K562 (cell line): ENCODE measurements at regions not wholly inside any gene's neighbourhood (a gene's known extent, or its start where the extent isn't known, plus 50 kb on each side); places are given as distances from the start of the nearest gene placed in this dataset.

Experiments
- ATAC-seq: fragments of 200-7000 bp; cut with Tn5 transposase; 3 replicates; pipeline ENCODE4 v1.9.1; 2020; ENCODE audit warnings: moderate library complexity
- BruUV-seq: library from RNA; stranded (reverse); fragments of 400-500 nt; replicated peaks from 2 replicates; lab custom pipeline; 2021; lab: Mats Ljungman, UMichigan
- CTCF ChIA-PET: fragments of 300-600 bp; formaldehyde crosslinking; extraction: SDS; loops from one replicate; lab custom pipeline; 2021; ENCODE audit warnings: low intra/inter-chr PET ratio; lab: Yijun Ruan, JAX
- POLR2A ChIA-PET: fragments of 300-600, 350-650 bp; sonication (Branson Sonifier 250); formaldehyde crosslinking; extraction: SDS; loops from one replicate; lab custom pipeline; 2021; ENCODE audit warnings: antibody characterized with exemption, inconsistent platforms; lab: Yijun Ruan, JAX
- DNase-seq, 4 experiments: peaks; one replicate each; pipeline versions ENCODE4 v3.0.0 to v3.0.0-alpha.2; 2011 to 2018; ENCODE audit warnings: low spot score in 3 of 4, mixed read lengths in 3 of 4; ENCODE audit errors: extremely low read depth in 1 of 4
- FAIRE-seq: peaks from 2 replicates; lab custom pipeline; 2011; peaks lifted over from hg19 to GRCh38; lab: Jason Lieb, UNC
- H2AFZ ChIP-seq: 2 replicates; pipeline ENCODE4 v1.6.0; 2011; ENCODE audit warnings: low read depth, low read length, control low read depth, inconsistent platforms
- H3K27ac ChIP-seq: fragments of 200-600 bp; 3 replicates; pipeline ENCODE4 v1.8.0; 2011; ENCODE audit warnings: low read depth, mild to moderate bottlenecking, control low read depth, inconsistent platforms, low read length, moderate library complexity, mixed read lengths; ENCODE audit errors: extremely low read depth
- H3K27me3 ChIP-seq, 2 experiments: fragments of 300-600 bp in 1 of 2; 2 replicates in 1 of 2; 3 replicates in 1 of 2; pipeline versions ENCODE4 v1.6.0 to v1.8.0; 2011; ENCODE audit warnings: inconsistent platforms in 2 of 2, low read length in 2 of 2, mild to moderate bottlenecking in 1 of 2, mixed read lengths in 1 of 2, moderate library complexity in 1 of 2; ENCODE audit not compliant: control insufficient read depth in 2 of 2, insufficient read depth in 2 of 2
- H3K36me3 ChIP-seq: fragments of 300-600 bp; 3 replicates; pipeline ENCODE4 v1.8.0; 2011; ENCODE audit warnings: mild to moderate bottlenecking, low read length, inconsistent platforms; ENCODE audit not compliant: control insufficient read depth, insufficient read depth
- H3K4me1 ChIP-seq, 2 experiments: fragments of 200-600 bp in 1 of 2; replicated peaks in 1 of 2; 2 replicates in 1 of 2; 3 replicates in 1 of 2; pipeline versions ENCODE4 v1.5.1 to v1.8.0; 2011; ENCODE audit warnings: inconsistent platforms in 2 of 2, low read length in 2 of 2, mild to moderate bottlenecking in 1 of 2, mixed read lengths in 1 of 2, moderate library complexity in 1 of 2; ENCODE audit not compliant: control insufficient read depth in 2 of 2, insufficient read depth in 2 of 2
- H3K4me2 ChIP-seq: 2 replicates; pipeline ENCODE4 v1.6.1; 2011; ENCODE audit warnings: low read length, control low read depth, inconsistent platforms, mixed read lengths; ENCODE audit not compliant: insufficient read depth
- H3K4me3 ChIP-seq: fragments of 200-600 bp; sonication (generic), shearing (Covaris generic); 2 replicates; pipeline ENCODE4 v1.5.1; 2016; ENCODE audit warnings: control low read depth, inconsistent platforms
- H3K79me2 ChIP-seq: fragments of 200-600 bp; 3 replicates; pipeline ENCODE4 v1.8.0; 2011; ENCODE audit warnings: low read length, inconsistent platforms; ENCODE audit not compliant: control insufficient read depth, insufficient read depth
- H3K9ac ChIP-seq, 2 experiments: 2 replicates each; pipeline versions ENCODE4 v1.6.0 to v1.6.1; 2011; ENCODE audit warnings: low read depth in 2 of 2, low read length in 2 of 2, control low read depth in 1 of 2, inconsistent platforms in 1 of 2, mild to moderate bottlenecking in 1 of 2, mixed read lengths in 1 of 2; ENCODE audit not compliant: insufficient read depth in 1 of 2
- H3K9me1 ChIP-seq: one replicate; pipeline ENCODE4 v1.6.0; 2011; ENCODE audit warnings: inconsistent platforms, mild to moderate bottlenecking, low read length, moderate library complexity; ENCODE audit not compliant: control insufficient read depth, insufficient read depth
- H3K9me3 ChIP-seq: replicated peaks from 2 replicates; pipeline ENCODE4 v1.5.1; 2011; ENCODE audit warnings: low read depth, low read length, inconsistent platforms; ENCODE audit not compliant: control insufficient read depth, insufficient read depth
- H4K20me1 ChIP-seq: replicated peaks from 2 replicates; pipeline ENCODE4 v1.6.1; 2011; ENCODE audit warnings: low read length, inconsistent platforms, mixed read lengths; ENCODE audit not compliant: control insufficient read depth, insufficient read depth
- ATF2 ChIP-seq: sonication (generic); formaldehyde crosslinking; IDR thresholded peaks from 2 replicates; pipeline ENCODE4 v1.8.1; 2022; ENCODE audit warnings: missing genetic modification reagents
- COPS2 ChIP-seq: fragments of 450-650 bp; conservative IDR thresholded peaks from 2 replicates; pipeline ENCODE4 v1.6.1; 2016; ENCODE audit warnings: mild to moderate bottlenecking, moderate library complexity
- DNMT1 ChIP-seq: fragments of 450-650 bp; IDR thresholded peaks from 2 replicates; pipeline ENCODE4 v1.6.1; 2016; ENCODE audit warnings: antibody characterized with exemption, mild to moderate bottlenecking
- FOXK1 ChIP-seq: sonication (generic); formaldehyde crosslinking; IDR thresholded peaks from 2 replicates; pipeline ENCODE4 v1.8.0; 2022; ENCODE audit warnings: missing genetic modification reagents, mild to moderate bottlenecking, borderline replicate concordance
- NCOA6 ChIP-seq: fragments of 450-650 bp; IDR thresholded peaks from 2 replicates; pipeline ENCODE4 v1.6.1; 2017; ENCODE audit warnings: mild to moderate bottlenecking
- SRF ChIP-seq, 2 experiments: fragments of 250-450, 450-650 bp in 1 of 2; sonication (Bioruptor Pico) in 1 of 2; sonication (generic) in 1 of 2; formaldehyde crosslinking; IDR thresholded peaks; 2 replicates each; pipeline versions ENCODE4 v1.5.0 to v1.5.1; 2020 to 2022; ENCODE audit warnings: mild to moderate bottlenecking in 1 of 2, missing genetic modification reagents in 1 of 2
- ZNF764 ChIP-seq: fragments of 250-450 bp; sonication (Bioruptor Pico); IDR thresholded peaks from 2 replicates; pipeline ENCODE4 v1.4.0; 2020; ENCODE audit warnings: low read depth, mild to moderate bottlenecking, moderate library complexity
- WGBS: fragments of 100-300 bp; shearing (Covaris generic); methylation state at CpG from one replicate; pipeline ENCODE4 v1.1.6; 2016; ENCODE audit warnings: low coverage, mixed read lengths; ENCODE audit not compliant: insufficient coverage; ENCODE audit errors: missing lambda C conversion rate; 5-methylcytosine and 5-hydroxymethylcytosine counted together
- in situ Hi-C: fragments of 300-500 bp; cut with MboI; formaldehyde crosslinking; loops from 4 replicates; pipeline ENCODE4 v1.15.0; 2018; ENCODE audit warnings: inconsistent platforms, mixed read lengths
- intact Hi-C: fragments of 100-400 bp; cut with micrococcal nuclease; formaldehyde crosslinking; loops from 2 replicates; pipeline ENCODE4 v1.14.2; 2022

DNA sequence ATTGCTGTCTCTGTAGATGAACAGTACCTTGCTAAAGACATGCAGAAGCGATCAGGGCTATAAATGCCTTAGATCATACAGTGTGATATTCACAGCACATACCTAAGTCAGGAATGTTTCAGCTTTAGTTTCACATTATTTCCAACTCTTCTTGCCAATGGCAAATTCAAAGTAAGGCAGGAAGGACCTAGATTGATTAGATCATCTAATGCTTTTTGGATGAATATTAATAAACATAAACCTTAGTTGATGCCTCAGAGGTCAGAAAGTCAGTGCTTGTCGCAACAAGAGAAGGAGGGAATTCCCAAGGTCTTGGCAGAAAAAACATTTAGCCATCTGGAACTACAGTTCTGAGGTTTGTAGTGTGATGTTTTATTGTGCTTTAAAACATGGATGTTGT is 122.3 kb downstream of the TNFSF18 start:
- Histone ChIP-seq H3K27ac (no peak overlapping the region), H3K9me3 (peaks cover 4% of the 10 kb centered on the region), H2AFZ (no peak overlapping the region), H3K9me1 (no peaks in the 10 kb centered on the region), H3K9ac (no peak overlapping the region), H4K20me1 (no peaks in the 10 kb centered on the region), H3K36me3 (no peaks in the 10 kb centered on the region), H3K4me1 (peaks cover 2 to 22% of the 10 kb centered on the region in 2 experiments; a peak in 4 of 5 replicates), H3K4me3 (no peak overlapping the region), H3K4me2 (no peak overlapping the region), H3K79me2 (no peaks in the 10 kb centered on the region), H3K27me3 (no peaks in the 10 kb centered on the region)
- ChIA-PET POLR2A (interaction anchor here (1.1 kb wide), 1 partner anchor 74 kb away, joined by 4 read pairs; no protein-coding TSS in a partner anchor), CTCF (no interaction called here)
- in situ Hi-C loops (no loop called here), intact Hi-C loops (no loop called here)
- 51% methylated on average over 2 of the region's 2 CpGs for WGBS
- BruUV-seq = no TSS peak
- TF ChIP-seq DNMT1 = no peak
- TF ChIP-seq FOXK1 (CRISPR knock-in tag) = no peak
- TF ChIP-seq ATF2 (CRISPR knock-in tag) = no peak
- TF ChIP-seq ZNF764 (CRISPR knock-in tag) = no peak
- TF ChIP-seq COPS2 = no peak
- no peak for TF ChIP-seq SRF (CRISPR knock-in tag; IDR thresholded peaks at IDR 0.05)
- TF ChIP-seq NCOA6 = no peak
- FAIRE-seq (no peak), ATAC-seq (no peak), DNase-seq (no peak)
